ENCODE measurements at regions not wholly inside any gene's neighbourhood (a gene's known extent, or its start where the extent isn't known, plus 50 kb on each side); places are given as distances from the start of the nearest gene placed in this dataset.
"Not testable (repeated sequence)": the region's sequence is repeated elsewhere in the genome, so short reads cannot be mapped to it uniquely, and the experiment has no call there.

- DNase-seq = no peak
These were observed 111.1 kb downstream of the KLF8 start for GRCh38 chrX:56343219-56343618.

- no peak for DNase-seq
These were observed 111.5 kb downstream of the KLF8 start for GRCh38 chrX:56343664-56344063.

DNA sequence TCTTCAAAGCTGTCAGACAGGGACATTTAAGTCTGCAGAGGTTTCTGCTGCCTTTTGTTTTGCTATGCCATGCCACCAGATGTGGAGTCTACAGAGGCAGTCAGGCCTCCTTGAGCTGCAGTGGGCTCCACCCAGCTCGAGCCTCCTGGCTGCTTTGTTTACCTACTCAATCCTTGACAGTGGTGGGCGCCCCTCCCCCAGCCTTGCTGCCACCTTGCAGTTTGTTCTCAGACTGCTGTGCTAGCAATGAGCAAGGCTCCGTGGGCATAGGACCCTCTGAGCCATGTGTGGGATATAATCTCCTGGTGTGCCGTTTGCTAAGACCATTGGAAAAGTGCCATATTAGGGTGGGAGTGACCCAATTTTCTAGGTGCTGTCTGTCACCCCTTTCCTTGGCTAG lies 126.0 kb downstream of the KLF8 start:
- not testable (repeated sequence) for DNase-seq

GRCh38 chrX:56365171-56365570 lies 133.0 kb downstream of the KLF8 start:
- DNase-seq = not testable (repeated sequence)

DNA sequence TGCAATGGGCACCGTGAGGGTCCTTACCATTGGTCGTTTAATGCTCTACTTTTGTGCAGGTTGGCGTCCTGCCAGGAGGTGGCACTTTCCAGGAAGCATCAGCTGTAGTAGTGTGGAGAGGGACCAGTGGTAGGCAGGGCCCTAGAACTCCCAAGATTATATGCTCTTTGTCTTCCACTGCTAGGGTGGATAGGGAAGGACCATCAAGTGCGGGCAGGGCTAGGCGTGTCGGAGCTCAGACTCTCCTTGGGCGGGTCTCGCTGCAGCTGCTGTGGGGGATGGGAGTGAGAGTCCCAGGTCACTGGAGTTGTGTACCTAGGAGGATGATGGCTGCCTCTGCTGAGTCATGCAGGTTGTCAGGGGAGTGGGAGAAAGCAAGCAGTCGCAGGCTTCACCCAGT lies 134.7 kb downstream of the KLF8 start:
- no peak for DNase-seq

- DNase-seq = no peak
These were observed 136.8 kb downstream of the KLF8 start for GRCh38 chrX:56368962-56369361.

DNA sequence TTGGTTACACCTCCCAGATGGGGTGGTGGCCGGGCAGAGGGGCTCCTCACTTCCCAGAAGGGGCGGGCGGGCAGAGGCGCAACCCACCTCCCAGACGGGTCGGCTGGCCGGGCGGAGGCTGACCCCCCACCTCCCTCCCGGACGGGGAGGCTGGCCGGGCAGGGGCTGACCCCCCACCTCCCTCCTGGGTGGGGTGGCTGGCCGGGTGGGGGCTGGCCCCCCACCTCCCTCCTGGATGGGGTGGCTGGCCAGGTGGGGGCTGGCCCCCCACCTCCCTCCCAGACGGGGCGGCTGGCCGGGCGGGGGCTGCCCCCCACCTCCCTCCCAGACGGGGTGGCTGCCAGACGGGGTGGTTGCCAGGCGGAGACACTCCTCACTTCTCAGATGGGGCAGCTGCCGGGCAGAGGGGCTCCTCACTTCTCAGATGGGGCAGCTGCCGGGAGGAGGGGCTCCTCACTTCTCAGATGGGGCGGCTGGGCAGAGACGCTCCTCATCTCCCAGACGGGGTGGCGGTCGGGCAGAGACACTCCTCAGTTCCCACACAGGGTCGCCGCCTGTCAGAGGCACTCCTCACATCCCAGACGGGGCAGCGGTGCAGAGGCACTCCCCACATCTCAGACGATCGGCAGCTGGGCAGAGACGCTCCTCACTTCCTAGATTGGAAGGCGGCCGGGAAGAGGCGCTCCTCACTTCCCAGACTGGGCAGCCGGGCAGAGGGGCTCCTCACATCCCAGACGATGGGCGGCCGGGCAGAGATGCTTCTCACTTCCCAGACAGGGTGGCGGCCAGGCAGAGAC lies 148.0 kb downstream of the KLF8 start:
- not testable (repeated sequence) for DNase-seq

DNA sequence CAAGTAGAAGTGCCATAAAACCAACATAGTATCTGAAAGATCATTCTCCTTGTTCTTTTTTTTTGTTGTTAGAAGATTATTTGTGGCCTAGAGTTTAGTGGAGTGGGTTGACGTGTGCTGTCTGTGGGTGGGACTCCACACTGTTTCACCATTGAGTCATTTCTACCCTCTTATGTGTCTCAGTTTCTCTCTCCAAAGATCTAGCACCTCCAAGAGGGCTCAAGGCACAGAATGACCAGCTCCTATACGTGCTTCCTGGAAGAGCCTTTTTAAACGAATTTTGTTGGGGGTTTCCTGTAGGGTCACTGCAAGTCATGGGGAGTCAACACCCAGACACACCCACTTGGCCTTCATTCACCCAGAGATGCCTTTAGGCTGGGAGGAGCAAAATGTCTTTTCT lies 150.1 kb downstream of the KLF8 start:
- peak; percentile 3 for DNase-seq

DNA sequence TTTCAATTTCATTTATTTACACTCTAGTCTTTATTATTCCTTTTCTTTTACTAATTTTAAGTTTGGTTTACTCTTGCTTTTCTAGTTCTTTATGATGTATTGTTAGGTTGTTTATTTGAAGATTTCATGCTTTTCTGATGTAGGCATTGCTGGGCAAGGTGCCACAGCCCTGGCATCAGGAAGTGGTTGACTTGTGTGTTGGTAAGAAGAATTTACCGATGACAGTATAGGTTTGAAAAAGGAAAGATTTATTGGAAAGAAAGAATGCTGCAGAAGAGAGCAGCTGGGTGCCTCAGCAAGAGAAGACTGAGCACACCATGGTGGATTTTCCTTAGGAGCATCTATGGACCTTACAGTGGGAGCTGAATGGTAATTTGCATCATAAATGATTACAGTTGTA lies 153.2 kb downstream of the KLF8 start:
- no peak for DNase-seq

GRCh38 chrX:56385960-56386359 lies 153.8 kb downstream of the KLF8 start:
- no peak for DNase-seq

GRCh38 chrX:56397636-56398035 lies 165.5 kb downstream of the KLF8 start:
- DNase-seq = peak; percentile 3

DNA sequence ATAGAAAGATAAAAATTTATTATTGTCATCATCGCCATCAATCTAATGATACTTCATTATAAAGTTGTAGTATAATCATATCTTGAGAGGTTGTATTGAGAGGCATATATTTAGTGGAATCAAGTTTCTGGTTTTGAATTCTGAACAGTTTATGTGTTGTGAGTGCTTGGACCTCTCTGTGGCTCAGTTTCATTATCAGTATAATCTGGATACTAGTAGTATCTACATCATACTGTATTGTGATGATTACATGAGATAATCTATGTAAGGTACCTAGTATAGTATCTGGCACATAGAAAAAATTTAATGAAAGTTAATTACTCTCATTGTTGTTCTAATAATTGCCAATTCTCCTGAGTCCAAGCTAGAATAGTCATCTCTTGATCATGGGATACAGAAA lies 161.2 kb upstream of the UBQLN2 start:
- DNase-seq = no peak

GRCh38 chrX:56429581-56429980 lies 133.8 kb upstream of the UBQLN2 start:
- no peak for DNase-seq

DNA sequence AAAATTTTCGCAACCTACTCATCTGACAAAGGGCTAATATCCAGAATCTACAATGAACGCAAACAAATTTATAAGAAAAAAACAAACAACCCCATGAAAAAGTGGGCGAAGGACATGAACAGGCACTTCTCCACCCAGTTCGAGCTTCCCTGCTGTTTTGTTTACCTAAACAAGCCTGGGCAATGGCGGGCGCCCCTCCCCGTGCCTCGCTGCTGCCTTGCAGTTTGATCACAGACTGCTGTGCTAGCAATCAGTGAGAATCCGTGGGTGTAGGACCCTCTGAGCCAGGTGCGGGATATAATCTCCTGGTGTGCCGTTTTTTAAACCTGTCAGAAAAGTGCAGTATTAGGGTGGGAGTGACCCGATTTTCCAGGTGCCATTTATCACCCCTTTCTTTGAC lies 111.4 kb upstream of the UBQLN2 start:
- not testable (repeated sequence) for DNase-seq

DNA sequence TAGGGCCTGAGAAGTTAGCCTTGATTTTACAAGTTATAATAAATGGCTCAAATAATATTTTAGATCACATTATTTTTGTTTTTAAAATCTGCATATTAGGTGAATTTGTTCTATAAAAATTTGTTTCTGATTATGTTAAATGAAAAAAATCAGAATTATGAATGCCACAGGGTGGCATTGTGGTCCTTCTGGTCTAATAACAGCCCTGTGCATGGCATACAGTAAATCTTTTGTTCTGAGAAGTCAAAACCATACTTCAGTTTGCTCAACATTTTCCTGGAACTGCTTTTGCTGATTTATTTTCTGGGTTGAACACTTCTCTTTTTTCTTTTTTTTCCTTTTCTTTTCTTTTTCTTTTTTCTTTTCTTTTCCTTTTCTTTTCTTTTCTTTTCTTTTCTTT lies 101.0 kb upstream of the UBQLN2 start:
- no peak for DNase-seq

- no peak for DNase-seq
These were observed 95.0 kb upstream of the UBQLN2 start for GRCh38 chrX:56468441-56468840.

DNA sequence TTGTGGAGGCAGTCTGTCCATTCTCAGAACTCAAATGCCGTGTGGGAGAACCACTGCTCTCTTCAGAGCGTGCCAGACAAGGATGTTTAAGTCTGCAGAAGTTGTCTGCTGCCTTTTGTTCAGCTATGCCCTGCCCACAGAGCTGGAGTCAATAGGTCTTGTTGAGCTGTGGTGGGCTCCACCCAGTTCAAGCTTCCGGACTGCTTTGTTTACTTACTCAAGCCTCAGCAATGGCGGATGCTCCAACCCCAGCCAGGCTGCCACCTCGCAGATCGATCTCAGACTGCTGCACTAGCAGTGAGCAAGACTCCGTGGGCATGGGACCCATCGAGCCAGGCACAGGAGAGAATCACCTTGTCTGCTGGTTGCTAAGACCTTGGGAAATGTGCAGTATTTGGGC lies 68.5 kb upstream of the UBQLN2 start:
- not testable (repeated sequence) for DNase-seq

DNA sequence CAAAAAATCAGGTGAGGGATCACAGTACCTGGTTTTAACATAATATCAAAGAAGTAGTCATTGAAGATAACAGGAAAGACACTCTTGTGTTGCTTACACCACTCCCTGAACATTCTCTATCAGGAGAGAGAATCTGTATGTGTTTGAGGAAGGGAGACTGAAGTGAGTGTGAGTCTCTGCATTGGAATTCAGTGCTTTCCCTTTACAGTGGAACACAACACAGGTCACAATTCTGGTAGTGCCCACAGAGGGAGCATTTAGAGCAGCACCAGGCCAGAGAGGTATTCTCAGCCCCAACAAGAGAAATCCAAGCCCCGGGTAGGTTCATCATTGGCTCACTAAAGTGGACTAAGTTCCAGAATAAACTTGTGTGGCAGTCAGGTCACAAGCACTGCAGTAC lies 64.7 kb upstream of the UBQLN2 start:
- DNase-seq = no peak

DNA sequence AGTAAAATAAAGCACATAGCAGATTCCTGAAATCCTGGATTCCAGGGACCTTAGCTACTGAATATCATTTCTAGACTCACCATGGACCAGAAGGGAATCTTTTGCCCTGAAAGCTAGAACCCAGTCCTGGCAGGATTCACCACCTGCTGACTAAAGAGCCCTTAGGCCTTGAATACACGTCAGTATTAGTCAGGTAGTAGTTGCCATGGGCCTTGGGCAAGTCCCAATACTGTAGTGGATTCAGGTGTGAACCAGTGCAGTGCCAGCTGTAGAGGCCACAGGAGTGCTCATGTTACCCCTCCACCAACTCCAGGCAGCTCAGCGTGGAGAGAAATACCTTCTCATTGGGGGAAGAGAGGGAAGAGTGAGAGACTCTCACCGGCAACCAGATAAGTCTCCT lies 64.1 kb upstream of the UBQLN2 start:
- no peak for DNase-seq

- no peak for DNase-seq
These were observed 59.3 kb upstream of the UBQLN2 start for GRCh38 chrX:56503941-56504673.

DNA sequence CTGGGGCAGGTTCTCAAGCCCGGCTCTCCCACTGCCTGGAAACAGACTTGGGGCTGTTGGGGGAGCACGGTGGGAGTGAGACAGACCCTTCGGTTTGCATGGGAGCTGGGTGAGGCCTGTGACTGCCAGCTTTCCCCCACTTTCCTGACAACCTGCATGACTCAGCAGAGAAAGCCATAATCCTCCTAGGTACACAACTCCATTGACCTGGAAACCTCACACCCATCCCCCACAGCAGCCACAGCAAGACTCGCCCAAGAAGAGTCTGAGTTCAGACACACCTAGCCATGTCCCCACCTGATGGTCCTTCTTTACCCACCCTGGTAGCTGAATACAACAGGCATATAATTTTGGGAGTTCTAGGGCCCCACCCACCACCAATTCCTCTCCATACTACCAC lies 57.6 kb upstream of the UBQLN2 start:
- no peak for DNase-seq

Measured in activated naive CD4-positive, alpha-beta T cell treated with Interleukin-2 at 50 U/mL for 16 hours (primary cell).